ENCODE measurements at regions not wholly inside any gene's neighbourhood (a gene's known extent, or its start where the extent isn't known, plus 50 kb on each side); places are given as distances from the start of the nearest gene placed in this dataset.

DNA sequence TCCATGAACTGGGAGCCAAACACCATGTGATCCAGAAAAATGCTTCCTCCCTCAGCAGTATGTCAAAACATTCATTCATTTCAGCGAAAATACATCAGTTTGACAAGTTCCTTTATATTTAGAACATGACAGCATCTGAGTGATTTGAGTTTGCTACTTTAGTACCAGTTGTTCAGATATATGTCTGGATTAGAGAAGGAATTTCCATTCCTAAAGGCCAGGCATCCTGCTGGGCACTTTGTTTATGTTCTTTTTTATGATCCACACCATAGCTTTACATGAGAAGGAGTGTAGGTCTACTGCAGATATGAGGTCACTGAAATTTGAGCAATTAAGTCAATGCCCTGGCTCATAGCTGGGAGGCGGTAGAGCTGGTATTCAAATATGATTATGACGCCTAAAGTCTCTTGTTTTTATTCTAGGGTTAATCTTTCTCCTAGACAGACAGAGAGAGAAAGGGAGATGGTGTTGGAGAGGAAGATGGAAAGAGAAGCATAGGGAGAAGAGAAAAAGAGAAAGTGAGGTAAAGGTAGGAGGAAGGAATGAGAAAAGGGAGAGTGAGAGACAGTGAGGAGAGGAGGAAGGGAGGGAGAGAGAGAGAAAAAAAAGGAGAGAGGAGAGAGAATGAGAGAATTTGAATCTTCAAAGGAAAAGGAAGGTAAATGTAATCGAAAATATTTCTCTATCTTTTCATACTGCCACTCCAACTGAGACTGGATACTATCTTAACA lies 839.5 kb upstream of the FANCL start:
- no peak for DNase-seq (ENCODE audit: low read depth)

DNA sequence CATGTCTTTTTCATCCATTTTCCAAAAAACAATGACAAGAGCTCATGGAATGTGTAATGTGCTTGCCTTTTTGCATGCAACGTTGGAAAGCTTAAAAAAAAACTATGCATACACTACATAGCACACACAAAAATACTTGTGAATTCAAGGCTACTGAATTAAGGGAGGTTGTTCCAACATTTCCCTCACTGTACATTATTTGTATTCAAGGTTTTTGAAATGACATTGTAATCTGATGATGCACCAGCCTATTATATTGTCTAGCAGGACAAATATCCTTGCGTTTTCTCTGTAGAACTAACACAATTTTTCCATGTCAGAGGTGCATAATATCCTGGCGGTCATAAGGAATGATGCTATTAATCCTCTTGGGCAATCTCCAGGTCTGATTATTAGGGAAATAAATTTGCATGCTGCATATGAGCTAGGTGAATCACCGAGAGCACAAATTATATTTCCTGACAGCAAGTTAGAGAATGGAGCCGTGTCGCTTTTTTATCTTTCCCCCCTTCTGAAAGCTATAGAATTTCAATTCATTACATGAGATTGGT lies 836.9 kb upstream of the FANCL start:
- no peak for DNase-seq (ENCODE audit: low read depth)

DNA sequence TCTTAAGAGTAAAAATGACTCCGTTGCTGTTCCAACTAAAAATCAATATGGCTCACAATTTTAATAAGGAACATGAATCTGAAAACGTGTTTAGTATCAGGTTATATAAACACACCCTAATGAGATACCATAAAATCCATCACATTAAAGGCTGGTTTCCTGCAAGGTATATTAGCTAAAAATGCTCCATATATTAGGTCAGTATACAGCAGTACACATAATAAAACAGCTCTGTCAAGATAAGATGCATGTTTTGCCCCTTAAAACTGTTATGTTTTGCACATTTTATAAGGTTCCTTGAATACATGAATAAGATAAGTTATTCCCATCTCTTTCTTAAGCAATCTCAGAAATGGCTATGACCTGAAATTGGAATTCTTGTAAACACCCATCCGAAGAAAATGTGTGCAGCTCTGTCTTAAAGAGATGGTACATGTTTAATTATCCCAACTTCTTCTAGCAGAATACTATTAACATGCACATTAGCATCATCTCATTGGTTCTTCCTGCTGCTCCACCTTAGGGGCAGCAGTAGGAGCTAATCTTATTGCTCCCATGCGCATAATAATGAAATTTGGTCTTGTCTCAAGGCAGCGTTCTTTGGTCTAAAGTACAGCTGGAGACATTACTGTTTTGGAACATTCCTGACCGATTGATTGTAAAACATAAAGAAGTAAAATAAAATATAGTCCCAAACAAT lies 836.1 kb upstream of the FANCL start:
- DNase-seq (ENCODE audit: low read depth), result no peak

DNA sequence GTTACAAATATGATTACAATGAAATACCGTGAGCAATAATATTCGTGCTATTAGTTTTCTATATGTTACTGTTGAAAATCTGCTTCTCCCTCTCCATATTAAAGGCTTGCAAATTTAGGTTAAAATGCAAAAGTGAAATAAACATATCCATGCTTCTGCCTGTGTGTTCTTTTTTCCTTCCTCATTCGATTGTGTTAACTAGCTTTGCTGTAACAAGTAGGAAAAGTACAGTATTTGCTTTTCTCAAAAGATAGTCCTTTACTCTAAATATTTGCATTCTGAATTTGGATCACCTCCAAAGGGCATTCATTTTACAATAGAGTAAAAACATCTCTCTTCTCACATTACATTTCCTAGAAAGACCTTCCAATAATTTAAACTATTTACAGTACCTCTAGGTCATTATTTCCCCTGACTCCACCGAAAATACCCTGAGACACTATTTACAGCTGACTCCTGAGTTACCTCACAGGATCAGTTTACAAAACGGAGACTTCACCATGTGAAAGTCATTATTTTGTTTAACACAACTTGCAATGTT lies 835.0 kb upstream of the FANCL start:
- no peak for DNase-seq (ENCODE audit: low read depth)

DNA sequence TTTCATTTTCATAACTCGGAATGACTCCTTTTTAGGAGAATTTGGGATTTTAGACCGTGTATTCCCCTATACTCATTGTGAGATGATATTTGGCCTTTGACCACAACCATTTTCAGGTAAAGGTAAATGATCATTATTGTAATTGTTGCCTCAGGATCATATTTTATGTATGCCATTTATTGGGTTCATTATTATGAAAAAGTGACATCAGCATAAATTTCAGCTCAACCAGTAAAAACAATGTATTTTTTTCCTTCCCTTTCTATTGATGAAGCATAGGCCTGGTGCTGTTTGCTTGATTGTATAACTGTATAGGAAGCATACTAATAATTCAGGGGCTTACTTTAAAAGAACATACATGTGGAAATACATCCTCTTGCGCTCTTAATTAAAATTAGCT lies 832.9 kb upstream of the FANCL start:
- no peak for DNase-seq (ENCODE audit: low read depth)

DNA sequence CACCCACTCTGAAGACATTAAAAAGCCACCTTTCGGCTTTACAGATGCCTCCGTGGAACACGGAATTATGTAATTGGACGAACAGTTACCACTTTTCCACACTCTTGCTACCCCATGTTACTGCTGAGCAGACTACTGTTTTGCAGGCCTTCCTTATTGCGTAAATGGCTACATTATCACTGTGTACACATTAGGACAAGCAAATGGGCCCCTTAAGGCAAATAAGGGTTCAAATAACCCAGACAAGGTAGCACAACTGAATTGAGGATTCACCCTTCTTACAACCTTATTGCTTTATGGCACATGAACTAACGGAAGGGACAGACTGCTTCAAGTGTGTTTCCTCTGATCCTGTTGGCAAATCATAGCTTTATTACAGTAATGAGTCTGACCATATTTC lies 832.2 kb upstream of the FANCL start:
- no peak for DNase-seq (ENCODE audit: low read depth)

DNA sequence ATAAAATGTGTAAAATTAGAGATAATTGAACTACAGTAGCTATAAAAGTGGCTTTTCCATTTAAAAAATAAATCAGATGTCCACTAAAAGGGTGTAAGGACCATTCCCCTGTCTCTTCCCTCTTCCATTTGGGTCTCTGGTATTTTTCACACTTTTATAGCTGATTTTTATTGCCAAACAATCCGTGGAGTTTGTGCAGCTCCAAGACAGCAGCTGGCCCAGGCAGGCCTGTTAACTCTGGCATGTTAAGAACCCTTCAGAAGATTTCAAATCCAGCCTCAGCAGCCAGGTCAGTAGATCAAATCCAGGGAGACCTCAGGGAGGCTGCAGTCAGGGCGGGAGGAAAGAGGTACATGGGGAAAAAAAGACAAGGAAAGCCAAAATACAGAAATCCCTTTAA lies 827.1 kb upstream of the FANCL start:
- DNase-seq (ENCODE audit: low read depth), result no peak

DNA sequence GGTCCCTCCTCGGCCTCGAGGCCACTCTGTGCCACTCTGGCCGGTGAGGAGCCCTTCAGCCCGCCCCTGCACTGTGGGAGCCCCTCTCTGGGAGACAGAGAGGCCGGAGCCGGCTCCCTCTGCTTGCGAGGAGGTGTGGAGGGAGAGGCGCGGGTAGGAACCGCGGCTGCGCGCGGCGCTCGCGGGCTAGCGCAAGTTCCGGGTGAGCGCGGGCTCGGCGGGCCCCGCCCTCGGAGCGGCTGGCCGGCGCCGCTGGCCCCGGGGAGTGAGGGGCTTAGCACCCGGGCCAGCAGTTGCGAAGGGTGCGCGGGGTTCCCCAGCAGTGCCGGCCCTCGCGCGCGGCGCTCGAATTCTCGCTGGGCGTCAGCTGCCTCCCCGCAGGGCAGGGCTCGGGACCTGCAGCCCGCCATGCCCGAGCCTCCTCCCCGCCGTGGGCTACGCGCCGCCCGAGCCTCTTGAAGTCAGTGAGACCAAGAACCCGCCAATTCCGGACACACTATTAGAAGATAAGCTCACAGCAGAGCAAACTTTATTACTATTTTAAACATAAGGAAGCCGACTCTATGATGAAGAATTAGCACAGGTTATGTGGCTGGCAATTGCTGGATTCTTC lies 825.8 kb upstream of the FANCL start:
- no peak for DNase-seq (ENCODE audit: low read depth)

DNA sequence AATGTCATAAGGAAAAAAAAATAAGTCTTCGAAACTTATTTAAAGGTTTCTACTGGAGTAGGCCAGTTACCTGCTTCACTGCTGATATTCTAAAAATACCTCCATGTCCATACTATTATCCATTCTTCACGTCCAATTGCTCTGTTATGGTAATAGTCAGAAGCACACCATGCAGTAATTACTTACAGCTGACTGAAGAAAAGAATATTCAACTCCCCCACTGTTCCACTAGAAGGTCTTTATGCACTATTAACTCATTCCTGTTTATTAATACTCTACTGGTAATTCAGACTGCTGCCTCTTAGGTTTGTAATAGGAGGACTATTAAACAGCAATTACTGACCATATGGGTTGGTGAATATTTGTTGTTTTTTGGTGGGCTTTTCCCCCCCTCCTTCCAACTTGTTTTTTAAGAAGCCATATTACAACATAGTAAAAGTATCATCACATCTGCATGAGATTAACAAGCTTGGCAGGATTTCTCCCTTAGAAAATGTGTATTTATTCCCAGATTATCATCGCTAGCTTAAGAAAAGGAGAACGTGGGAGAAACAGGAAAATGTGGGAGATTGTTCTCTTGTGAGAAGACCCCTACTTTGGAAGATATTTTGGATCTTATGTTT lies 806.4 kb upstream of the FANCL start:
- DNase-seq (ENCODE audit: low read depth), result no peak

DNA sequence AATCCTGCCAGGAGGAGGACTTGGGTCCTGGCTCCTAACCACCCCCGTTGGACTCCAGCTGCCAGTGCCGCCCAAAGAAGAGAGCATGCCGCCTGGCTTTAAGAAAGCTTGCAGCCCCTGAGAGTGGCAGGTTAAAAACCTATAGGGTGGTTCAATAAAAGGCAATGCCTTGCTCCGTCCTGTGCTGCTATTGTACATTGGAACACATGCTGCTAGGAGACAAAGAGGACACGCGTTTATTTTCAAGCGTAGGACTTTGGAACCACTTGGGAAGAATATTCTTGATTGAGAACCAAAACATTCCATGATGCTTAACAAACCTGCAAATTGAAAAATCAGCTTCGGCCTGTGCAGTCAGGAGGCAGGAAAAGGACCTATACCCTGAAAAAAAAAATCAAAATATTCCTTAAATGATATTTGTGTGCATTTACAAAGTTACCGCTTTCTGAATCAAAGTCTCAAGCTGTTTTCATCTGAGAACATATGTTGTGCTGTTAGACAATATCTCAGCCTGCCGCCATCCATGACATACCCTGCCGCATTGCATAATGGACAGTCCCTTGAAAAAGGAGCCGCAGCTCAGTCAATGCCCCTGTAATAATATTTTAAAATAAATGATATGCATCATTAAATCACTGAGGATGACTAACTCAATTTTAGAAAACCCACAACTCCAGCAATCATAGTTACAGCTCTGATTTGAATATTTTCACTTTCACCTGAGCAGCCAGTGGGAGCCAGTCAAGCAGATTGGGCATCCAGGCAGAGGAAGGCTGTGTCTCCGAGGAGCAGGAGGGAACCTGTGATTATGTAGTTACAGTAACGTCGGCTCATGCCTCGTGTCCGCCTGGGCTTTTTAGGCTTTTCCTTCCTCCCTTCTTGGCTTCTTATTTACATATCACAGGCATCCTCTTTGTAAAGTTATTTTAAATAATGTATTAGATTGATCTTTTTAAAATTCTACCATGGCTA lies 805.6 kb upstream of the FANCL start:
- DNase-seq (ENCODE audit: low read depth), result no peak

DNA sequence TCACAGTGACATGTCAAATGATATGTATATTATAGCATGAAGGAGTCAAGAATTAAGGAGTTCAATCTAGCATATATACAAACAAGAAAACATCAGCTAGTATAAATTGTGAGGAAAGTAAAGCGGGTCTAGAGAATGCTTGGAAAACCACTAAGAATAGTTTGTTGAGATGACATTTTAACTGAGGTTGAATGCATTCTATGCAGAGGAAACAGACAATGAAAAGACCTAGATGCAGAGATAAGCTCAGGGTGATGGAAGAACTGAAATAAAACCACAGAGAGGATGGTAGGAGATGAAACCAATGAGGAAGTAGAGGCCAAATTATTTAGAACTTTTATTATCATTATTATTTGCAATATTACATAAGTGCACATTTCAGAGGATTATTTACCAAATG lies 803.6 kb upstream of the FANCL start:
- DNase-seq (ENCODE audit: low read depth), result no peak

DNA sequence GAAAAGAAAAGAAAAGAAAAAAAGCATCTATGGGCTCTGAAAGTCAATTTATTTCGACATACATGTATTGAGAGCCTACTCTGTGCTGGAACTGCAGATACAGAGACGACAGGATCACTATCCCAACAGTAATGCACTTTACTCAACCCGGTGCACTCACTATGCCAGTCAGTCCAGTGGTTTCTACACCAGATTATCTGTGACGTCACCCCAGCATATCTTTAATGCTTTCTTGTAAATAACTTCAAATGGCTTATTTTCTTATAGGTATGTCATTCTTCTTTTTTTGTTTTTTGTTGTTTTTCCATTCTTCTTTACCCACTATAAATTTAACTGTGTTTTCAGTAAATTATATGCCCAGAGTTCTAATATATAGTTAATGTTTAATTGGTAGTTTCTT lies 800.0 kb upstream of the FANCL start:
- DNase-seq (ENCODE audit: low read depth), result no peak

DNA sequence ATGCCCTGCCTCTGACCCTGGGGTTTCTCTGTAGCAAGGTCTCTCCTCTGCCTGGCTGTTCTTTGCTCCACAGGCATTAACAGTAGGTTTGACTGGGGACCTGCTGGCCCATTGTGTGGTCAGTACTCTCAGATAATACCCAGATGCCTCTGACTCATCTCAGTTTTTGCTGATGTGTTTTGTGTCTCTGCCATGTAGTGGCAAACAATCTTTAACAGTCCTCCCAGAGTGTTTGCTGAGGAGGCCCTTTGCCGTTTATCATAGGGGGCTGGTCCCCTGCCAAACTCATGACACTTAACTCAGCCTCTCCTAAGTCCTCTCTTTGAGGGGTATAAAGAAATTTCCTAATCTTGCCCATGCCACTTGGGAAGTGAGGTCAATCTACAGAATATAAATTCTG lies 793.7 kb upstream of the FANCL start:
- DNase-seq (ENCODE audit: low read depth), result no peak

DNA sequence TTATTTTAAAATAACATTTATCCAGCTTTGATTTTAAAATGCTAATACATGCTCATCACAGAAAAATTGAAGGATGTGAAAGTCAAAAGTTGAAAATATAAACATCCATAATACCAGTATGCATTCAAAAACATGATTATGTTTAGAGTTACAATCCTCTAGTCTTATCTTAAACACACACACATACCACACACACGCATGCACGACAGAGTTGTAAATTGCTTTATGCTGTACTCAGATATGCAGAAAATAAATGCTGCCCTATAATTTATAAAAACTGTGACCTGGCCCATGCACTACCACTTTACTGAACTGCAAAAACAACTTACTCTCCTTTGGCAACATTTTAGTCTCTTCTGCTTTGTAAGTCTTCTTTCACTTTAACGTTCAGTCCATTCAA lies 793.0 kb upstream of the FANCL start:
- no peak for DNase-seq (ENCODE audit: low read depth)

DNA sequence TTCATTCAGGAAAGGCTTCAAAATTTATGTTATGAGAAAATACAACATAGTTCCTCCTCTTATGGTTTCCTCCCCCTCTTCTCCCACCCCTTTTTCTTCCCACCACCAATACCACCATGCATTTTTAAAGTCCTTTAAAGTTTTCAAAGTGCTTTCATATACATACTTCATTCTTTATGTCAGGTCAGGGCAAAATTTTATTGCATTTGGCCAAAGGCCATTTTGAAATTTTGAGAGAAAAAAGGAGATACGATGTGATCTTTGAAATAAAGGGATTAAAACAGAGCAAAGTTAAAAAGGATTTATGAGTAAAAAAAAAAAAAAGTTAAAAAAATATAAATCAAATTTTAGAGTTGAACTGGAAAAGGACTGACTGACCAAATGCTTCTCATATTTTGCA lies 792.5 kb upstream of the FANCL start:
- no peak for DNase-seq (ENCODE audit: low read depth)

DNA sequence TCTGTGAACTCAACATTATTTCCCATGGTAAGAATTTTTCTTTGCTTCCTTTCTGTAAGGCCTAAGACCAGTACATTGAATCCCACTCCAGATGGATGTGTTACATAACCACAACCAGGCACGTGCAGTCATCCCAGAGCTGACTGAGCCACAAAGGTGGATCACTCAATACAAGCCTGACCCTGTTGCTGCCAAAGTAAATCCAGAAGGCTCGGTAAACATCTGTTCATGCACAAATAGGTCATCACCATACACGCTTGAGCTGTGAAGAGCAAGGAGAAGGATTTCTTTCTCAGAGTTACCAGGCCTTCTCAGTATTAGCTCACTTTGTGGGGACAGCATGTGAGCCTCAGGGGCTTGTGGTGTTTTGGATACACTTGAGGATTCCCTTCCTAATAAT lies 791.4 kb upstream of the FANCL start:
- DNase-seq (ENCODE audit: low read depth), result no peak

DNA sequence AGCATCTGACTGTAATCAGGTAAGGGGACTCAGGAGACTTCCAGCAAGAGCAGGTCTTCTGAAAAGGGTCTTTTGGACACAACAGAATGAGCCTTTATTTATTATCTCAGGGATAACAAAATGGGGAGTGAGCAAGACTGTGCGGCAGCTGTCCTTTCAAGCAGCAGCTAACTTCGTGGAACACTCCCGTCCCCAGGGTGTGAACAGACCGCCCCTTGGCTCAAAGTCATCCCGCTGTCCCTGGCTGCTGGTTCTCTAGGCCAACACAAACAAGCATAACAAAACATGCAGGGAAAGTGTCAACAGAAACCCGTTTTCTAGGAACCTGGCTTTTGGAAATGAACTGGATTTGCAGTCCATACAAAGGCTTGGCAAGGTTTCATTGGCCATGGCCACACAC lies 787.9 kb upstream of the FANCL start:
- DNase-seq (ENCODE audit: low read depth), result no peak

DNA sequence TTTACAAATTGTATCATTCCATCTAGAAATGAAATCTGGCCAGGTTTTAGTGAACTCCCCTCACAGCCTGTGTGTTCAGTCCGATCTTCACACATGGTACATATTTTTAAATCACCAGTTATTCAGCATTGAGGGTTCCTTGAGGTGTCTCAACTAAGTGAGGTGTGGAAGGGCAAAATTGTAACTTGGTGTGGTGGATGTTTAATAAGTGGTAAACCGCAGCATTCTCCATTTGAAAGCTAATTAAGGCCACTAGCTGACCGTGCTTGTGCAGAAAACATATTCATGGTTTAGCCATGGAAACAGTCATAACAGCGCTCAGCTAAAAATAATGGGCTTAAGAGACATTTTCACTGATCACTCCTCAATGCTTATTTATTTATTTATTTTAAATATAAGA lies 786.2 kb upstream of the FANCL start:
- DNase-seq (ENCODE audit: low read depth), result no peak

DNA sequence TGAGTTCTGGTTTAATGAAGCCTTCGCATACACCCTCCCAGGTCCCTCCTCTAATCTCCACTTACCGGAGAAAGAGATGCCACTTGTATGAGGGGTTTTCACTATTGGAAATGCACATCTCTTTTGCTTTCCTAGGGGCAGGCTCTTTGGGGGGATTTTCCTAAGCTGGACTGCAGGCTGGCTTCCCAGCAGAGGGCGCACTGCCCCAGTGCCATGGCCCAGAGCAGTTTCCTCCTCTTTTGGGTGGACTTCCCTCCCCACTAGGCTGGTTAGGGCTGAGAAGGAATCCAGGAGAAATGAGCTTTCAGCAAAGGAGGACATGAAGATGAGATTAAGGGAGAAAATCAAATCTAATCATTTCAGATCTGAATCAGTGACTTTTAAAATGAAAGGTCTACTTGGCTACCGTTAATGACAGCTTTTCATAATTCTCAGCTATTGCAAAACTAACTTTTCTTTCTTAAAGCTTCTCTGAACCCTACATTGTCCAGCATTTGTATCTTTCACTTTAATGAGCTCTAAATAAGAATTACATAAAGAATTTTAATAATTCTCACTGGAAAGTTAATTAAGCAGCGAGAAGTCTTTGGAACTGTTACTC lies 784.1 kb upstream of the FANCL start:
- DNase-seq (ENCODE audit: low read depth), result no peak

DNA sequence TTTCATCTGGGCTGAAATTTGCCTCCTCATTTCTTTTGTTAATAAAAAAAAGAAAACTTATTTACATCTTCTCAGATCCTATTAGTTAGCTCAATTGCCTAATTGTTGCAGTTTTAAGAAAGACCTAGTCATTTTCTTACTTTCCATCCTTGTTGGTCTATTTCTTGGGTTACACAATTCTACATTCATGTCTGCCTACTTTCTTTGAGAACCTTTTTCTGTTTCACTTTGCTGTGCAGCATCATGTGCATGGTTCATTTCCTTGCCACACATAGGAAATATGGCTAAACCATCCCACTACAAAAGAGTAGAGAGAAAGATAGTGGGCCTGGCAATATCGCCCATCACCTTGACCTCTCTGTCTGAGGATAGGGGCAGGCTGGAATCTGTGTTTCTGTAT lies 780.7 kb upstream of the FANCL start:
- no peak for DNase-seq (ENCODE audit: low read depth)
